HEK293T (cell line): ENCODE measurements at regions not wholly inside any gene's neighbourhood (a gene's known extent, or its start where the extent isn't known, plus 50 kb on each side); places are given as distances from the start of the nearest gene placed in this dataset.

ENCODE experiments used
- ARNT ChIP-seq: fragments of 450-650 bp; IDR thresholded peaks from 2 replicates; pipeline ENCODE4 v1.6.1; 2017; ENCODE audit warnings: mild to moderate bottlenecking
- BHLHE40 ChIP-seq: fragments of 450-650 bp; IDR thresholded peaks from 2 replicates; pipeline ENCODE4 v1.6.1; 2016; ENCODE audit warnings: mild to moderate bottlenecking, moderate library complexity, borderline replicate concordance
- ELF4 ChIP-seq: fragments of 450-650 bp; IDR thresholded peaks from 2 replicates; pipeline ENCODE4 v1.6.1; 2017; ENCODE audit warnings: antibody characterized with exemption
- FOXM1 ChIP-seq: fragments of 450-650 bp; IDR thresholded peaks from 2 replicates; pipeline ENCODE4 v1.6.1; 2017; ENCODE audit warnings: mild to moderate bottlenecking, borderline replicate concordance
- HDGF ChIP-seq: fragments of 450-650 bp; IDR thresholded peaks from 2 replicates; pipeline ENCODE4 v1.6.1; 2017; ENCODE audit warnings: antibody characterized with exemption, borderline replicate concordance
- L3MBTL2 ChIP-seq: fragments of 450-650 bp; conservative IDR thresholded peaks from 2 replicates; pipeline ENCODE4 v1.6.1; 2016; ENCODE audit warnings: mild to moderate bottlenecking
- LEF1 ChIP-seq: fragments of 450-650 bp; IDR thresholded peaks from 2 replicates; pipeline ENCODE4 v1.6.1; 2017; ENCODE audit warnings: mild to moderate bottlenecking, borderline replicate concordance
- NFRKB ChIP-seq: fragments of 450-650 bp; IDR thresholded peaks from 2 replicates; pipeline ENCODE4 v1.6.1; 2016; ENCODE audit warnings: mild to moderate bottlenecking, moderate library complexity
- TF ChIP-seq, protein P1 (sequence below): fragments of 450-650 bp; IDR thresholded peaks from 2 replicates; pipeline ENCODE4 v1.6.1; 2016

DNA sequence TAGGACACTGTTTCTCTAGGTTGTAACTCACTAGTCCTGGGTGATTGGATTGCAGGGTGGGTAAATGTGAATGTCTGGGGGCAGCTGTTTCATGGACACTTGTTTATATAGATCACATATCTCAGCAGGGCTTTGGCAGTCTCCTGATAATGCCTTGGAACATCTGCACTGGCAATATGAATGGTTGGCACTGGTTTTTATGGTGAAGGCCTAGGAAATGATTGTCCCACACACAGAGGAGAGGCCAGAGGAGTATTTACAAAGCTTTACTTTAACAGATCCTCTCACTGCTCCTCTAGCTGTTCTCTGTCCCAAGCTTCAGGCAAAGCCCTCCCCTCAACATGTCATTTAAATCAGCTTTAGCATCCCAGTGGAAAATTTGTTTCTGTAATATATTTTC lies 171.3 kb upstream of the STEAP4 start:
- no peak for TF ChIP-seq BHLHE40
- no peak for TF ChIP-seq ARNT
- TF ChIP-seq LEF1, result no peak
- no peak for TF ChIP-seq NFRKB
- TF ChIP-seq L3MBTL2, result no peak
- TF ChIP-seq, protein P1, sequence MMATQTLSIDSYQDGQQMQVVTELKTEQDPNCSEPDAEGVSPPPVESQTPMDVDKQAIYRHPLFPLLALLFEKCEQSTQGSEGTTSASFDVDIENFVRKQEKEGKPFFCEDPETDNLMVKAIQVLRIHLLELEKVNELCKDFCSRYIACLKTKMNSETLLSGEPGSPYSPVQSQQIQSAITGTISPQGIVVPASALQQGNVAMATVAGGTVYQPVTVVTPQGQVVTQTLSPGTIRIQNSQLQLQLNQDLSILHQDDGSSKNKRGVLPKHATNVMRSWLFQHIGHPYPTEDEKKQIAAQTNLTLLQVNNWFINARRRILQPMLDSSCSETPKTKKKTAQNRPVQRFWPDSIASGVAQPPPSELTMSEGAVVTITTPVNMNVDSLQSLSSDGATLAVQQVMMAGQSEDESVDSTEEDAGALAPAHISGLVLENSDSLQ, result no peak
- TF ChIP-seq ELF4, result no peak
- TF ChIP-seq HDGF, result no peak
- no peak for TF ChIP-seq FOXM1
